ENCODE measurements at regions not wholly inside any gene's neighbourhood (a gene's known extent, or its start where the extent isn't known, plus 50 kb on each side); places are given as distances from the start of the nearest gene placed in this dataset.
A peak's percentile ranks its signal among the peaks of the same experiment; 100 is the strongest.
"Not testable (repeated sequence)": the region's sequence is repeated elsewhere in the genome, so short reads cannot be mapped to it uniquely, and the experiment has no call there.

GRCh38 chr2:111669928-111670695, 213.9 kb downstream of the ANAPC1 start:
- H3K4me1 ChIP-seq (ENCODE audit: insufficient read depth, low read length), result no peaks in the 10 kb centered on the region
- Mint-ChIP-seq H3K27me3 (peaks cover 7 to 10% of the 10 kb centered on the region in 2 donors), H3K27ac (no peak overlapping the region), H3K4me1 (no peaks in the 10 kb centered on the region), H3K9me3 (no peaks in the 10 kb centered on the region), H3K4me3 (no peak overlapping the region), H3K36me3 (no peaks in the 10 kb centered on the region)
- no peak overlapping the region for H3K4me3 ChIP-seq (ENCODE audit: low read length)
- no peaks in the 10 kb centered on the region for H3K27me3 ChIP-seq (ENCODE audit: insufficient read depth, low read length, poor library complexity, severe bottlenecking)
- H3K9me3 ChIP-seq (ENCODE audit: low read length), result no peaks in the 10 kb centered on the region
- ChIA-PET CTCF (no interaction called here), POLR2A (no interaction called here)
- no peak for DNase-seq
- no peak overlapping the region for H3K27ac ChIP-seq (ENCODE audit: low read depth, low read length)
- H3K36me3 ChIP-seq (ENCODE audit: insufficient read depth, low read length), result no peaks in the 10 kb centered on the region

- Histone ChIP-seq H3K27me3 (ENCODE audit: insufficient read depth, low read length, poor library complexity, severe bottlenecking) (no peaks in the 10 kb centered on the region), H3K4me3 (ENCODE audit: low read length) (no peak overlapping the region), H3K4me1 (ENCODE audit: insufficient read depth, low read length) (no peaks in the 10 kb centered on the region), H3K9me3 (ENCODE audit: low read length) (no peaks in the 10 kb centered on the region), H3K27ac (ENCODE audit: low read depth, low read length) (no peak overlapping the region), H3K36me3 (ENCODE audit: insufficient read depth, low read length) (no peaks in the 10 kb centered on the region)
- Mint-ChIP-seq H3K9me3 (no peaks in the 10 kb centered on the region), H3K4me3 (no peak overlapping the region), H3K27me3 (peaks cover 7 to 10% of the 10 kb centered on the region in 2 donors), H3K27ac (no peak overlapping the region), H3K36me3 (no peaks in the 10 kb centered on the region), H3K4me1 (no peaks in the 10 kb centered on the region)
- POLR2A ChIA-PET, result no interaction called here
- no peak for DNase-seq
- CTCF ChIA-PET, result no interaction called here
These were observed 213.2 kb downstream of the ANAPC1 start for GRCh38 chr2:111670776-111671175.

GRCh38 chr2:111671426-111672150, 212.4 kb downstream of the ANAPC1 start:
- no peak for DNase-seq
- no peaks in the 10 kb centered on the region for H3K4me1 ChIP-seq (ENCODE audit: insufficient read depth, low read length)
- H3K4me3 ChIP-seq (ENCODE audit: low read length), result no peak overlapping the region
- ChIA-PET POLR2A (no interaction called here), CTCF (no interaction called here)
- Mint-ChIP-seq H3K36me3 (no peaks in the 10 kb centered on the region), H3K9me3 (no peaks in the 10 kb centered on the region), H3K27ac (no peak overlapping the region), H3K4me1 (no peaks in the 10 kb centered on the region), H3K4me3 (no peak overlapping the region), H3K27me3 (peaks cover 7 to 10% of the 10 kb centered on the region in 2 donors)
- H3K9me3 ChIP-seq (ENCODE audit: low read length), result no peaks in the 10 kb centered on the region
- H3K36me3 ChIP-seq (ENCODE audit: insufficient read depth, low read length), result no peaks in the 10 kb centered on the region
- H3K27me3 ChIP-seq (ENCODE audit: insufficient read depth, low read length, poor library complexity, severe bottlenecking), result no peaks in the 10 kb centered on the region
- H3K27ac ChIP-seq (ENCODE audit: low read depth, low read length), result no peak overlapping the region

- H3K4me1 Mint-ChIP-seq; H3K4me1 ChIP-seq (ENCODE audit: insufficient read depth, low read length); DNase-seq; CTCF ChIA-PET; H3K36me3 ChIP-seq (ENCODE audit: insufficient read depth, low read length); H3K36me3 Mint-ChIP-seq; H3K9me3 ChIP-seq (ENCODE audit: low read length); H3K27ac Mint-ChIP-seq; H3K27me3 ChIP-seq (ENCODE audit: insufficient read depth, low read length, poor library complexity, severe bottlenecking); H3K4me3 ChIP-seq (ENCODE audit: low read length); H3K27me3 Mint-ChIP-seq; H3K9me3 Mint-ChIP-seq; H3K27ac ChIP-seq (ENCODE audit: low read depth, low read length); POLR2A ChIA-PET; H3K4me3 Mint-ChIP-seq: not testable (repeated sequence)
These were observed 211.4 kb downstream of the ANAPC1 start for GRCh38 chr2:111672641-111673040.

GRCh38 chr2:111673526-111673925, 210.5 kb downstream of the ANAPC1 start:
- CTCF ChIA-PET, result no interaction called here
- no peak overlapping the region for H3K27ac Mint-ChIP-seq
- Histone ChIP-seq H3K4me3 (ENCODE audit: low read length) (no peak overlapping the region), H3K4me1 (ENCODE audit: insufficient read depth, low read length) (no peaks in the 10 kb centered on the region), H3K36me3 (ENCODE audit: insufficient read depth, low read length) (no peaks in the 10 kb centered on the region), H3K27me3 (ENCODE audit: insufficient read depth, low read length, poor library complexity, severe bottlenecking) (no peaks in the 10 kb centered on the region), H3K27ac (ENCODE audit: low read depth, low read length) (no peak overlapping the region), H3K9me3 (ENCODE audit: low read length) (no peaks in the 10 kb centered on the region)
- no peaks in the 10 kb centered on the region for H3K4me1 Mint-ChIP-seq
- no peaks in the 10 kb centered on the region for H3K36me3 Mint-ChIP-seq
- no peaks in the 10 kb centered on the region for H3K9me3 Mint-ChIP-seq
- peaks cover 7 to 10% of the 10 kb centered on the region in 2 donors for H3K27me3 Mint-ChIP-seq
- no peak for DNase-seq
- no peak overlapping the region for H3K4me3 Mint-ChIP-seq
- POLR2A ChIA-PET, result no interaction called here

- no peaks in the 10 kb centered on the region for H3K36me3 Mint-ChIP-seq
- no peaks in the 10 kb centered on the region for H3K4me1 Mint-ChIP-seq
- Histone ChIP-seq H3K4me3 (ENCODE audit: low read length) (no peak overlapping the region), H3K36me3 (ENCODE audit: insufficient read depth, low read length) (no peaks in the 10 kb centered on the region), H3K9me3 (ENCODE audit: low read length) (no peaks in the 10 kb centered on the region), H3K27me3 (ENCODE audit: insufficient read depth, low read length, poor library complexity, severe bottlenecking) (no peaks in the 10 kb centered on the region), H3K4me1 (ENCODE audit: insufficient read depth, low read length) (no peaks in the 10 kb centered on the region), H3K27ac (ENCODE audit: low read depth, low read length) (no peak overlapping the region)
- H3K4me3 Mint-ChIP-seq, result no peak overlapping the region
- CTCF ChIA-PET, result no interaction called here
- H3K27me3 Mint-ChIP-seq, result peaks cover 4 to 10% of the 10 kb centered on the region in 2 donors
- no peaks in the 10 kb centered on the region for H3K9me3 Mint-ChIP-seq
- DNase-seq, result no peak
- no peak overlapping the region for H3K27ac Mint-ChIP-seq
- POLR2A ChIA-PET, result no interaction called here
These were observed 208.4 kb downstream of the ANAPC1 start for GRCh38 chr2:111675419-111676194.

GRCh38 chr2:111676291-111676822, 207.6 kb downstream of the ANAPC1 start:
- Histone ChIP-seq H3K27ac (ENCODE audit: low read depth, low read length) (no peak overlapping the region), H3K4me1 (ENCODE audit: insufficient read depth, low read length) (no peaks in the 10 kb centered on the region), H3K9me3 (ENCODE audit: low read length) (no peaks in the 10 kb centered on the region), H3K27me3 (ENCODE audit: insufficient read depth, low read length, poor library complexity, severe bottlenecking) (no peaks in the 10 kb centered on the region), H3K36me3 (ENCODE audit: insufficient read depth, low read length) (no peaks in the 10 kb centered on the region), H3K4me3 (ENCODE audit: low read length) (no peak overlapping the region)
- Mint-ChIP-seq H3K27me3 (peaks cover 0 to 4% of the 10 kb centered on the region in 2 donors), H3K27ac (peak overlapping the region in 1 of 8 donors; percentile 1), H3K4me3 (no peak overlapping the region), H3K9me3 (no peaks in the 10 kb centered on the region), H3K4me1 (no peaks in the 10 kb centered on the region), H3K36me3 (no peaks in the 10 kb centered on the region)
- CTCF ChIA-PET, result no interaction called here
- POLR2A ChIA-PET, result no interaction called here
- DNase-seq, result no peak

GRCh38 chr2:111678161-111678560, 205.8 kb downstream of the ANAPC1 start:
- POLR2A ChIA-PET, result no interaction called here
- no peak overlapping the region for H3K27ac Mint-ChIP-seq
- no peak for DNase-seq
- CTCF ChIA-PET, result no interaction called here
- Histone ChIP-seq H3K27me3 (ENCODE audit: insufficient read depth, low read length, poor library complexity, severe bottlenecking) (no peaks in the 10 kb centered on the region), H3K4me1 (ENCODE audit: insufficient read depth, low read length) (no peaks in the 10 kb centered on the region), H3K36me3 (ENCODE audit: insufficient read depth, low read length) (no peaks in the 10 kb centered on the region), H3K4me3 (ENCODE audit: low read length) (no peak overlapping the region), H3K9me3 (ENCODE audit: low read length) (no peaks in the 10 kb centered on the region), H3K27ac (ENCODE audit: low read depth, low read length) (no peak overlapping the region)
- no peak overlapping the region for H3K4me3 Mint-ChIP-seq
- no peaks in the 10 kb centered on the region for H3K4me1 Mint-ChIP-seq
- no peaks in the 10 kb centered on the region for H3K9me3 Mint-ChIP-seq
- H3K27me3 Mint-ChIP-seq, result peaks cover 0 to 4% of the 10 kb centered on the region in 2 donors
- no peaks in the 10 kb centered on the region for H3K36me3 Mint-ChIP-seq

All from CD8-positive, alpha-beta memory T cell (primary cell).